IPS DF 6.9 (cell line): ENCODE measurements at regions not wholly inside any gene's neighbourhood (a gene's known extent, or its start where the extent isn't known, plus 50 kb on each side); places are given as distances from the start of the nearest gene placed in this dataset.

Experiments used
- DNase-seq: peaks from one replicate; pipeline ENCODE4 v3.0.0-alpha.2; 2013; ENCODE audit warnings: low read depth, low spot score
- H3K27ac ChIP-seq: one replicate; pipeline ENCODE4 v1.5.1; 2013; ENCODE audit warnings: low read length, control low read depth
- H3K27me3 ChIP-seq: 2 replicates; pipeline ENCODE4 v1.6.1; 2013; ENCODE audit warnings: mild to moderate bottlenecking, low read length; ENCODE audit not compliant: control insufficient read depth, insufficient read depth
- H3K36me3 ChIP-seq: 2 replicates; pipeline ENCODE4 v1.6.1; 2013; ENCODE audit warnings: low read length; ENCODE audit not compliant: control insufficient read depth, insufficient read depth
- H3K4me1 ChIP-seq: 2 replicates; pipeline ENCODE4 v1.6.1; 2013; ENCODE audit warnings: low read length; ENCODE audit not compliant: control insufficient read depth, insufficient read depth
- H3K4me3 ChIP-seq: 2 replicates; pipeline ENCODE4 v1.5.1; 2013; ENCODE audit warnings: mild to moderate bottlenecking, low read length
- H3K9me3 ChIP-seq: 2 replicates; pipeline ENCODE4 v1.6.1; 2013; ENCODE audit warnings: low read length, inconsistent platforms; ENCODE audit not compliant: control insufficient read depth, insufficient read depth
- WGBS: extraction: QIAGEN DNeasy Blood & Tissue Kit; methylation state at CpG from one replicate; pipeline ENCODE4 v1.1.7; 2013; ENCODE audit warnings: mixed read lengths, missing lambda C conversion rate; ENCODE audit not compliant: insufficient read length, insufficient coverage; 5-methylcytosine and 5-hydroxymethylcytosine counted together

DNA sequence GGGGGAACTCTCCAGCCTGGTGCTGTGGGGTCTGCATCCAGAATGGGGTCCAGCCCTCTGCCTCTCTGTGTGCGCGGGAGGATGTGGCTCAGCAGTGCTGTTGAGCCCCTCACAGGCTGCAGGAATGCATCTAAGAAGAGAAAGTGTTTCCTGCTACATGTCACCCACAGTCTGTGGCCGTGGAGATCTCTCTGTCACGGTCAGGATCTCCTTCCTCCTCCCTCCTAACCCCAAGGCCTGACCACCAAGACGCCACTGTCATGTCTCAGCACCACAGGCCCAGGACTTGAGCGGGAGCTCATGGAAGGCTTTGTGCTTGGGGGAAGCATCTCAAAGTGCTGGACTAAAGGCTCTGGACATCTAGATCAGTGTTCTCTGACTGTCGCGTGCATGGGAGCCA lies 90.1 kb downstream of the SREK1 start:
- no peaks in the 10 kb centered on the region for H3K27me3 ChIP-seq
- H3K4me1 ChIP-seq, result peaks cover 3% of the 10 kb centered on the region; the same call in 1 of the 2 replicates
- no peak overlapping the region for H3K27ac ChIP-seq
- DNase-seq, result no peak
- H3K9me3 ChIP-seq, result no peaks in the 10 kb centered on the region
- no CpG with 5 or more reads among the region's 8 CpGs for WGBS
- no peaks in the 10 kb centered on the region for H3K36me3 ChIP-seq
- H3K4me3 ChIP-seq, result no peak overlapping the region

- no CpG with 5 or more reads among the region's 6 CpGs for WGBS
- H3K27ac ChIP-seq, result no peak overlapping the region
- no peak overlapping the region for H3K4me3 ChIP-seq
- H3K36me3 ChIP-seq, result no peaks in the 10 kb centered on the region
- H3K9me3 ChIP-seq, result no peaks in the 10 kb centered on the region
- DNase-seq, result no peak
- H3K4me1 ChIP-seq, result no peaks in the 10 kb centered on the region
- no peaks in the 10 kb centered on the region for H3K27me3 ChIP-seq
Observed at GRCh38 chr5:66238435-66238834, 94.3 kb downstream of the SREK1 start.

- Histone ChIP-seq H3K27me3 (no peaks in the 10 kb centered on the region), H3K4me3 (no peak overlapping the region), H3K4me1 (no peaks in the 10 kb centered on the region), H3K36me3 (no peaks in the 10 kb centered on the region), H3K9me3 (no peaks in the 10 kb centered on the region), H3K27ac (no peak overlapping the region)
- no peak for DNase-seq
- WGBS, result no CpG with 5 or more reads among the region's 1 CpG
Observed at GRCh38 chr5:66239034-66239433, 94.9 kb downstream of the SREK1 start.

- H3K4me3 ChIP-seq, result no peak overlapping the region
- no peaks in the 10 kb centered on the region for H3K9me3 ChIP-seq
- no CpG with 5 or more reads among the region's 12 CpGs for WGBS
- DNase-seq, result no peak
- H3K27ac ChIP-seq, result no peak overlapping the region
- no peaks in the 10 kb centered on the region for H3K36me3 ChIP-seq
- no peaks in the 10 kb centered on the region for H3K4me1 ChIP-seq
- H3K27me3 ChIP-seq, result no peaks in the 10 kb centered on the region
Observed at GRCh38 chr5:66241136-66241825, 97.2 kb downstream of the SREK1 start.

DNA sequence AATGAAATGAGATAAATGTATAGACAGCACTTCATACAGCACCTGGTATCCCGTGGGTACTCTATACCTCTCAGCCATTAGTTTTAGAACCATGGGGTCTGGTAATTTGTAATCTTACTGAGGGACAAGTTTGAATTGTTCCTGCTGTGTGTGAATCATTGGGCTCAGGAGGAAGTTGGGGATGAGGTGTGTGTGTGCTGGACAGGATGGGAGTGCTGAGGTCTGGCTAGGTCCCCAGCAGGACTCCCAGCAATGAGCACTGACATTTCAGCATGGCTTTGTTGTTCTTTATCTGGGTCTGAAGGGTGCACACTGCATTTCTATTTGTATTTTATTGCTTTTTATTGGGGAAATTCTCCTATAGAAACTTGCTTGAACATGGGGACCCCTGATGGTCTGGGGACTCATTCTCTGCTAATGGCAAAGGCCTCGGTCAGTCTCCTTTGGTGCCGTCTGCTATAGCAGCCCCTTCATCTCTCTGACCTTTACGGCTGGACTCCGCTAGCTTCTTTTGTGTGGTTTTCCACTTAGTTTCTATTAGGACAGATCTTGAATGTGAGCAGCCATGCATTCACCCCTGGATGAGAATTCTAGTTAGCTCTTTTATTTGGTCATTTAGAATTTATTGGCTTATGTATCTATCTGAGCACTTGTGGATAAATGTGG lies 98.1 kb downstream of the SREK1 start:
- no peaks in the 10 kb centered on the region for H3K9me3 ChIP-seq
- no peaks in the 10 kb centered on the region for H3K27me3 ChIP-seq
- H3K36me3 ChIP-seq, result no peaks in the 10 kb centered on the region
- no CpG with 5 or more reads among the region's 5 CpGs for WGBS
- H3K27ac ChIP-seq, result no peak overlapping the region
- no peak for DNase-seq
- no peaks in the 10 kb centered on the region for H3K4me1 ChIP-seq
- H3K4me3 ChIP-seq, result no peak overlapping the region

DNA sequence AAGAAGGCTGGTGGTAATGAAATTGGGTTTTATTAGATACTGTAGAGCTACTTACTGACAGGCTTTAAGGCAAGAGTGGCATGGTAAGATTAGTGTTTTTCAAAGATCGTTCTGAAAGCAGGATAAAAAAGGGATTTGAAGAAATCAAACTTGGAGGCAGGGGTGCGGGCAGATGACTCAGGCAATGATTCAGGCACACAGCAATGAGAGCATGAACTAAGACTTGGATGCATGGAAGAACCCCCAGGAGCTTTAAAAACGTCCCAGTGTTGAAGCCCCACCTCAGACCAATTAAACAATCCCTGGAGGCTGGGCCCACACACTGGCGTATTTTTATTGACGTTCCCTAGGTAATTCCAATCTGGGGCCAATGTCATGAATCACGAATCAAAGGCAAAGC lies 102.5 kb downstream of the SREK1 start:
- H3K27ac ChIP-seq, result no peak overlapping the region
- WGBS, result no CpG with 5 or more reads among the region's 6 CpGs
- DNase-seq, result no peak

GRCh38 chr5:66247176-66247960 lies 103.3 kb downstream of the SREK1 start:
- no peak for DNase-seq
- no peaks in the 10 kb centered on the region for H3K36me3 ChIP-seq
- H3K27ac ChIP-seq, result no peak overlapping the region
- peaks cover 2% of the 10 kb centered on the region; the same call in 1 of the 2 replicates for H3K4me1 ChIP-seq
- H3K4me3 ChIP-seq, result no peak overlapping the region
- H3K9me3 ChIP-seq, result no peaks in the 10 kb centered on the region
- H3K27me3 ChIP-seq, result no peaks in the 10 kb centered on the region
- no CpG with 5 or more reads among the region's 4 CpGs for WGBS

More for the DNA sequence above, 102.5 kb downstream of the SREK1 start:
- Histone ChIP-seq H3K4me3 (no peak overlapping the region), H3K27me3 (no peaks in the 10 kb centered on the region), H3K4me1 (peaks cover 2% of the 10 kb centered on the region; the same call in 1 of the 2 replicates), H3K36me3 (no peaks in the 10 kb centered on the region), H3K9me3 (no peaks in the 10 kb centered on the region)

- Histone ChIP-seq H3K4me1 (peaks cover 2% of the 10 kb centered on the region; the same call in 1 of the 2 replicates), H3K4me3 (no peak overlapping the region), H3K9me3 (no peaks in the 10 kb centered on the region), H3K36me3 (no peaks in the 10 kb centered on the region), H3K27me3 (no peaks in the 10 kb centered on the region), H3K27ac (no peak overlapping the region)
- no CpG with 5 or more reads among the region's 2 CpGs for WGBS
- DNase-seq, result no peak
Observed at GRCh38 chr5:66248874-66249273, 104.8 kb downstream of the SREK1 start.

GRCh38 chr5:66249920-66250319 lies 105.8 kb downstream of the SREK1 start:
- H3K36me3 ChIP-seq, result no peaks in the 10 kb centered on the region
- H3K27ac ChIP-seq, result no peak overlapping the region
- DNase-seq, result no peak
- WGBS, result no CpG with 5 or more reads among the region's 4 CpGs
- peaks cover 2% of the 10 kb centered on the region; the same call in 1 of the 2 replicates for H3K4me1 ChIP-seq
- no peaks in the 10 kb centered on the region for H3K9me3 ChIP-seq
- no peaks in the 10 kb centered on the region for H3K27me3 ChIP-seq
- H3K4me3 ChIP-seq, result no peak overlapping the region

DNA sequence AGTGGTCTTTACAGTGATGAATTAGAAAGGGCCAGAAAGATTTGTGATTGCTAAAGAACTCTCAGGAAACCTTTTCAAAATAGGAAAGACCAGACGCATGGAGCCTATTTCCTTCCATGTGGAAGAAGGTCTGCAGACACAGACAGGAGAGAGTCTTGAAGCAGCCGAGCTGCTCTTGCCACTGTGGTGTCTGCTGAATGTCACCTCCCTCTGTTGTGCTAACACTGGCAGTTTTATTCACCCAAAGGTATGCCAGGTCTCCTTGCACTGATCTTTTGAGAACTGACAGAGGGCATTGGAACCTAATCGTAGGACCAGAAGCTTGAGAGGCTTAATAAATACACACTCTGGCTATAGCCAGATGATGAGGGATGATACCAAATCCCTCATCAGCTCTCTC lies 108.7 kb downstream of the SREK1 start:
- Histone ChIP-seq H3K4me3 (no peak overlapping the region), H3K27ac (no peak overlapping the region), H3K9me3 (no peaks in the 10 kb centered on the region), H3K36me3 (no peaks in the 10 kb centered on the region), H3K27me3 (no peaks in the 10 kb centered on the region), H3K4me1 (peaks cover 2% of the 10 kb centered on the region; the same call in 1 of the 2 replicates)
- DNase-seq, result no peak
- WGBS, result no CpG with 5 or more reads among the region's 3 CpGs
